DMS114 treated with DMSO at 0.1 percent for 48 hours (cell line): ENCODE measurements at regions not wholly inside any gene's neighbourhood (a gene's known extent, or its start where the extent isn't known, plus 50 kb on each side); places are given as distances from the start of the nearest gene placed in this dataset.

Source experiments
- DNase-seq: peaks from one replicate; lab custom pipeline; 2025; ENCODE audit not compliant: unreplicated experiment; lab: John Stamatoyannopoulos, UW

GRCh38 chr6:91352321-91352720 is 765.4 kb upstream of the MAP3K7 start:
- no peak for DNase-seq

- DNase-seq, result no peak
These were observed 763.5 kb upstream of the MAP3K7 start for GRCh38 chr6:91350146-91350908.

GRCh38 chr6:91341473-91341872 is 754.6 kb upstream of the MAP3K7 start:
- DNase-seq, result no peak

GRCh38 chr6:91340896-91341395 is 754.1 kb upstream of the MAP3K7 start:
- DNase-seq, result no peak

- DNase-seq, result no peak
These were observed 751.1 kb upstream of the MAP3K7 start for GRCh38 chr6:91337967-91338366.

GRCh38 chr6:91330896-91331295 is 744.0 kb upstream of the MAP3K7 start:
- no peak for DNase-seq

- DNase-seq, result no peak
These were observed 741.4 kb upstream of the MAP3K7 start for GRCh38 chr6:91328241-91328640.

GRCh38 chr6:91324711-91325110 is 737.8 kb upstream of the MAP3K7 start:
- no peak for DNase-seq

- no peak for DNase-seq
These were observed 731.1 kb upstream of the MAP3K7 start for GRCh38 chr6:91317984-91318383.

GRCh38 chr6:91317247-91317835 is 730.5 kb upstream of the MAP3K7 start:
- DNase-seq, result no peak

GRCh38 chr6:91310178-91310577 is 723.3 kb upstream of the MAP3K7 start:
- no peak for DNase-seq

- DNase-seq, result no peak
These were observed 718.9 kb upstream of the MAP3K7 start for GRCh38 chr6:91305755-91306154.

- DNase-seq, result no peak
These were observed 717.6 kb upstream of the MAP3K7 start for GRCh38 chr6:91304521-91304920.

- DNase-seq, result no peak
These were observed 716.5 kb upstream of the MAP3K7 start for GRCh38 chr6:91303326-91303725.

GRCh38 chr6:91299544-91300491 is 712.9 kb upstream of the MAP3K7 start:
- DNase-seq, result no peak

- no peak for DNase-seq
These were observed 711.8 kb upstream of the MAP3K7 start for GRCh38 chr6:91298543-91299145.

GRCh38 chr6:91293395-91293794 is 706.5 kb upstream of the MAP3K7 start:
- no peak for DNase-seq

GRCh38 chr6:91291071-91291470 is 704.2 kb upstream of the MAP3K7 start:
- DNase-seq, result no peak

GRCh38 chr6:91288741-91289140 is 701.9 kb upstream of the MAP3K7 start:
- DNase-seq, result no peak

- DNase-seq, result no peak
These were observed 695.0 kb upstream of the MAP3K7 start for GRCh38 chr6:91281901-91282300.

- DNase-seq, result no peak
These were observed 693.6 kb upstream of the MAP3K7 start for GRCh38 chr6:91280494-91280830.
